Neutrophil (primary cell): ENCODE measurements at regions not wholly inside any gene's neighbourhood (a gene's known extent, or its start where the extent isn't known, plus 50 kb on each side); places are given as distances from the start of the nearest gene placed in this dataset.

Source experiments
- H3K27ac ChIP-seq: fragments of 200-600 bp; sonication (generic); 2 replicates; pipeline ENCODE4 v1.5.1; 2016; ENCODE audit warnings: mild to moderate bottlenecking, moderate library complexity
- H3K27me3 ChIP-seq: fragments of 200-600 bp; sonication (generic); 2 replicates; pipeline ENCODE4 v1.6.0; 2016; ENCODE audit warnings: mild to moderate bottlenecking
- H3K36me3 ChIP-seq: fragments of 200-600 bp; sonication (generic); 2 replicates; pipeline ENCODE4 v1.5.1; 2017
- H3K4me1 ChIP-seq, 2 experiments: fragments of 200-600 bp in 1 of 2; sonication (generic) in 1 of 2; 1 replicate in 1 of 2; 2 replicates in 1 of 2; pipeline versions ENCODE4 v1.5.1 to v1.6.1; 2013 to 2016; ENCODE audit warnings: low read depth in 1 of 2, low read length in 1 of 2, mild to moderate bottlenecking in 1 of 2, moderate library complexity in 1 of 2; ENCODE audit not compliant: control insufficient read depth in 1 of 2, insufficient read depth in 1 of 2
- H3K4me3 ChIP-seq, 2 experiments: fragments of 200-600 bp in 1 of 2; sonication (generic) in 1 of 2; 1 replicate in 1 of 2; 2 replicates in 1 of 2; pipeline ENCODE4 v1.5.1; 2013 to 2016; ENCODE audit warnings: low read depth in 1 of 2, low read length in 1 of 2, mild to moderate bottlenecking in 1 of 2, moderate library complexity in 1 of 2
- H3K9me3 ChIP-seq: fragments of 200-600 bp; sonication (generic); 2 replicates; pipeline ENCODE4 v1.5.1; 2016
- CTCF ChIP-seq: fragments of 200-600 bp; sonication (generic); IDR thresholded peaks from 2 replicates; pipeline ENCODE4 v1.5.1; 2016; ENCODE audit warnings: antibody characterized with exemption

DNA sequence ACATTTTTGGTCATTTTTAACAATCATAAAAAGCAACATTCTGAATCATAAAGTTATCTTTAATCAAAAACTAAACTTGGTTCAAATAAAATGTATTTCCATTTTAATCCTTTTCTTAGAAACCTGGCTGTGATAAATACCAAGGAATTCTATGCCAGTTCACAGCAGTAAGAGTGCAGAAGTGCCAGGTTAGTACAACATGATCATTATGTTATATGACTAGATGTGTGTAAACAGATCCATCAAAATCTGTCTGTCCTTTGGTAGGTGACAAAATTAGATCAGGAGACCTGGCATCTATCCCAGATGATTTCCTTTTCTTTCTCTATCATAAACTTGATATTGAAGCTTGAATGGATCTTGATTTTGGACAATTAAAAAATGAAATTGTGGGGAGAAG, 200.6 kb upstream of the STXBP6 start:
- no peaks in the 10 kb centered on the region for H3K4me1 ChIP-seq
- no peaks in the 10 kb centered on the region for H3K9me3 ChIP-seq
- H3K27me3 ChIP-seq: no peaks in the 10 kb centered on the region
- no peak for TF ChIP-seq CTCF
- no peak overlapping the region for H3K4me3 ChIP-seq
- H3K27ac ChIP-seq: no peak overlapping the region
- H3K36me3 ChIP-seq: no peaks in the 10 kb centered on the region

DNA sequence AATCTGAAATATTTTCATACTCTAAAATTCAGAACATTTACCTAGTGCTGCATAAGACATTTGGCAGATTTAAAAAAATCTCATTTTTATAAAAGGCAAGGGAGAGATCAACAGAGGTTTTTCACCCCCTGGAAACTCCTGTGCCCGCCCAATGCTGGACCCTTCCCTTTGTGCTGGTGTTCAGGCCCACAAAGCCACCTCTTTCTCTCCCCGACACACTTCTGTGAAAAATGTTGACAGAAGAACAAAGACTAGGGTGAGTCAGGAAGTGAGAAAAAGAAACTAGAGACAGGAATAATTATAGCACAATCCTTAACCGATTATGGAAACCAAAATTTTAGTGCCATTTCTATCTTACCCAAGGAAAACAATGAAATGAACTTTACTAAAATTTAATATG, 197.7 kb upstream of the STXBP6 start:
- Histone ChIP-seq H3K27ac (no peak overlapping the region), H3K27me3 (no peaks in the 10 kb centered on the region), H3K9me3 (no peaks in the 10 kb centered on the region), H3K36me3 (no peaks in the 10 kb centered on the region), H3K4me3 (no peak overlapping the region), H3K4me1 (no peaks in the 10 kb centered on the region)
- TF ChIP-seq CTCF: no peak

GRCh38 chr14:25246751-25247150, 196.8 kb upstream of the STXBP6 start:
- Histone ChIP-seq H3K4me1 (no peaks in the 10 kb centered on the region), H3K27ac (no peak overlapping the region), H3K9me3 (no peaks in the 10 kb centered on the region), H3K36me3 (no peaks in the 10 kb centered on the region), H3K4me3 (no peak overlapping the region), H3K27me3 (no peaks in the 10 kb centered on the region)
- TF ChIP-seq CTCF: no peak

DNA sequence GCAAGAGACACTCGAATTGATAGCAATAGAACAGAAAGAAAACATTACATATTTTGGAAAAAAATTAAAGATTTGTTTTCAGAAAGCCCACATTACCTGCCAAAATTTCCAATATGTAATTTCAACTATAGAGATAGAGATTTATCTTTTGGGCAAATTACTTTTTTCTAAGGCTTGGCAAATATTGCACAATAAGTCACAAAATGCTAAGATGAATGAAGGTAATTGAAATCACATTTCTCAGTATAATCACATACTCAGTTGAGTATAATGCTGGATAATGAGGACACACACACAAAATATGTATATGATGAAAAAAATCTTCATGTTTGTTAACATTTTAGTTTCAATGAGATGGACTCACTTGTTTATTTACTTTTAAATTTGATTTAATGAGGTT, 189.2 kb upstream of the STXBP6 start:
- Histone ChIP-seq H3K27ac (no peak overlapping the region), H3K9me3 (no peaks in the 10 kb centered on the region), H3K4me1 (no peaks in the 10 kb centered on the region), H3K36me3 (no peaks in the 10 kb centered on the region), H3K27me3 (peaks cover 6% of the 10 kb centered on the region), H3K4me3 (no peak overlapping the region)
- no peak for TF ChIP-seq CTCF

GRCh38 chr14:25237845-25238244, 187.9 kb upstream of the STXBP6 start:
- H3K36me3 ChIP-seq: no peaks in the 10 kb centered on the region
- H3K27ac ChIP-seq: no peak overlapping the region
- H3K4me3 ChIP-seq: no peak overlapping the region
- no peaks in the 10 kb centered on the region for H3K4me1 ChIP-seq
- no peaks in the 10 kb centered on the region for H3K9me3 ChIP-seq
- peaks cover 6% of the 10 kb centered on the region for H3K27me3 ChIP-seq
- no peak for TF ChIP-seq CTCF

DNA sequence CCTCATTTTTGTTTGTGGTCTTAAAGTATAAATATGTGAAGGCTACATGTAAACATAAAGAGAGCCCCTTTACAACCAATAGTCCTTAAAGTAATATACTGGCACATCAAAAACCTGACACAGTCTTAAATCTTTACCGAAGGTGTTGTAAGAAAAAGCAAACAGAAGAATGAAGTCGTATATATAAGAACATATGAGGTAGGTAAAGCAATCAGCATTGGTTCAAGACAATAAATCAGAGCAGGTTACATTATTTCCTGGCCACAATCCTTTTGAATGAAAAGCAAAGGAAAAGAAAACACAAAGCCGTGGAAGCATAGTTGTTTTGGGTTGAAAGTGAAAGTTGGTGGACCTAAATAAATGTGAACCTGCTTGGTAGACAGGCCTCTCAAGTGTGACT, 183.7 kb upstream of the STXBP6 start:
- Histone ChIP-seq H3K36me3 (no peaks in the 10 kb centered on the region), H3K9me3 (no peaks in the 10 kb centered on the region), H3K27ac (no peak overlapping the region), H3K4me1 (no peaks in the 10 kb centered on the region), H3K27me3 (peaks cover 6% of the 10 kb centered on the region), H3K4me3 (no peak overlapping the region)
- no peak for TF ChIP-seq CTCF
